HG03064 (cell line): ENCODE measurements at regions not wholly inside any gene's neighbourhood (a gene's known extent, or its start where the extent isn't known, plus 50 kb on each side); places are given as distances from the start of the nearest gene placed in this dataset.
"Not testable (repeated sequence)": the region's sequence is repeated elsewhere in the genome, so short reads cannot be mapped to it uniquely, and the experiment has no call there.

Source experiments
- ATAC-seq: cut with Tn5 transposase; IDR thresholded peaks from one replicate; pipeline ENCODE4 v1.9.1; 2021; ENCODE audit warnings: low read depth; ENCODE audit not compliant: unreplicated experiment

DNA sequence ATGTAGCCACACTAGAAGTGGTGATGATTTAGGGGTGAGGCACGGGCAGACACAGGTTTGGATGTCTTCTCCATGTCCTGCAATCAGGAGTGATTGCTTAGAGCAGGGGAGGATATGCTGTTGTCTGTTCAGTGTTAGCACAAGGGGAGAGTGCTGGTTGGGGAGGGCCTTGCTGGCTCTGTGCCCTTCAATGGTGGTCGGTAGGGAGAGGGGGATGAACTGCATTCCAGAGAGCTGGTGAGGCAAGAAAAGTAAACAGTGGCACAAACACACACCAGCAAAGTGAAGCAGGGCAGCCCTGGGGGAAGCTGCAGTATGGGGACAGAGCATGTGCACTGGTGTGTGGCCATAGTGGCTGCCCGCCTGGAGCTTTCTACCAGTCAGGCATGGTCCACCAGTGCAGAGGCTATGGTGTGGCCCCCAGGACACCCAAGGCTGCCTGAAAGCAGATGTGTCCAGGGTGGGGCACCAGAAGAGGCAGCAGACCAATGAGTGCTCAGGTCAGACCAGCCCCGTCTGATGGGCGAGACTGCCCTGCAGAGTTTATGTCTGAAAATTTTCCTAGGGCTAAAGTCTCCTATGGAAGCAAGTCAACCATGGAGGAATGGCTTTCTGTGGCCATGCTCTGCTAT lies 1676.9 kb downstream of the PCDH9 start:
- ATAC-seq, result no peak

DNA sequence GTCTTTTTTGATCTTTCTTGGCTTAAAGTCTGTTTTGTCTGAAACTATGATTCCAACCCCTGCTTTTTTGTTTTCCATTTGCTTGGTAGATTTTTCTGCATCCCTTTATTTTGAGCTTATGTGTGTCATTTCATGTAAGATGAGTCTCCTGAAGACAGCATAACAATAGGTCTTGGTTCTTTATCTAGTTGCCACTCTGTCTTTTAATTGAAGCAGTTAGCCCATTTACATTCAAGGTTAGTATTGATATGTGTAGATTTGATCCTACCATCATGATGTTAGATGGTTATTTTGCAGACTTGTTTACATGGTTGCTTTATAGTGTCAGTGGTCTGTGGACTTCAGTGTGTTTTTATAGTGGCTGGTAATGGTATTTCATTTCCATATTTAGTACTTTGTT lies 1678.9 kb downstream of the PCDH9 start:
- ATAC-seq, result no peak

DNA sequence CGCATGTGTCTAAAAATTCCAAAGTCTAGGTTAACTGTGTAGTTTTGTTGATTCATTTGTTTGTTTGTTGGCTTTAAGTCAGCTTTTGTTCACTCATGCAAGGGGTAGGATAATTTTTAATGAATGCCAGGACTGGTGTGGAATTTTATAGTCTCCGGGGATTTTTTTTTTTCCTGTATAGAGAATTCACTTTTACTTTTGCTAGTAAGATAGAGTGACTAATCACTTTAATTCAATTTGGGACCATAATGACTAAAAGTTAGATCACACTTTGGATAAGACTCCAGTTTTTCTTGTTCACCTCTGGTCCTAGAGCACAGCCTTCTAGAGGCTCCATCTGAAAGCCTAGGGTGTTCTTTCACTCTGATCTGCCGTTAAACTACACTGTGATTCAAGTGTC lies 1690.0 kb downstream of the PCDH9 start:
- no peak for ATAC-seq

DNA sequence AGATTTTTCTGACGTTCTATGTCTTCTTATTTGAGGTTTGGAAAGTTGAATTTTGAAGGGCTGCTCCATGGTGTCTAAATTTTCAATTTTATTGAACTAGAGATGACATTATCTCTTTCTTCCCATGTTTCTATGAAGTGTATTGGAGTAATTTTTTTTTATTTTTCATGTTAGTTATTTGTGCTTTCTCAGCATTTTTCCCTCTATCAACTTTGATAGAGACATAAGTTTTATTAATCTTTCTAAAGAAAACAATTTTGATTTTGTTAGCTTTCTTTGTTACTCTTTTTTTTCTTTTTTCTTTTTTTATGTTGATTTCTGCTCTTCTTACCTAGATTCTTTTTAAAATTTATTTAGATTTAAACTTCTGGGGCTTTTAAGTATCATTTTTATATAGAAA lies 1694.8 kb downstream of the PCDH9 start:
- ATAC-seq, result no peak

DNA sequence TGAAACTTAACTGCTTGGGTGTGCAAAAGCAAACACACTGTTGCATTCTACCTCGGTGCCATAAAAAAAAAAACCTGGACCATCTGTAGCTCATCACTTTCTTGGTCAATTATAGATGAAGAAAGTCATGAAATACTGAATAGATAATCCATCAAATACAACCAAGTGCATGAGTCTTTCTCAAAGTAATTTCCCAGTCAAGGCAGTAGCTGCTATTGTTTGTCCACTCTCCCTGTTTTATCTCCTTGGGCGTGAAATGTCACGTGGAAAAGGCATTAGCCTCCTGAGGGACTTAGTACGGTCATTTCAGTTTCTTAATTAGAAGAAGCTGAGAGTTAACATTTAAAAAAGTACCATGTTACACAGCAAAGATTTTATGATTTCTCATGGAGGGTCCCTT lies 1697.9 kb downstream of the PCDH9 start:
- no peak for ATAC-seq

DNA sequence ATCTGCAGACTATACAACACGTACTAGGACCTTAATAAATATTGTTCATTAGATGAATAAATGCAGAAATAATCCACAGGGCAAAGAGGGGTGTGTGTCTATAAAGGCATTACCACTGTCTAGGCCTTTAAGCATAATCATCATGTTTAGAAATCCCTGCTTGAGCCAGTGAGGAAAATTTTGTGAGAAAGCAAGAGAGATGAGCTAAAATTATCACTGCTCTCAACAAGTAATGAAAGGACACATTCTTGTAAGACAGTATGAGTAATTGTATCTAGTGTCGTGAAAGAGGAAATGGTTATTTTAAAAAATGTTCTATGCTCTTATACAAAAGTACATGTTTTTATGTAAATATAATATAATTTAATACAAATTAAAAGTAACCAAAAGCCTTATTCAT lies 1699.4 kb downstream of the PCDH9 start:
- no peak for ATAC-seq

DNA sequence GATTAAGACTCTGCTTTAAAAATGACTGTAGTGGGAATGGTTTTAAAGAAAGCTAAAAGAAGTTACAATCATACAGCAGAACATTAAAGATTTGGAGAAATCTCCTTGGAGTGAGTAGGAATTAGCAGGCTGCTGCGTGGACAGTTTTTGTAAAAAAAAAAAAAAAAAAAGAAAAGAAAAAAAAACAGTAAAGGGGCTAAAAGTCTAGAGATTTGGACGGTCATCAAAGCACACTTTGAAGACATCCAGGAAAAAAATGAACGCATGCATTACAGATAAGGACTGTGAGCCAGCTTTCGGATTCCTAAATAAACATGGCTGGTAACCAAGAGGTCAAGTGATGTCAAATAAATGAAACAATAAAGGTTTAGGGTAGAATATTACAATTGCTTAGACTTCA lies 1700.6 kb downstream of the PCDH9 start:
- ATAC-seq, result no peak

DNA sequence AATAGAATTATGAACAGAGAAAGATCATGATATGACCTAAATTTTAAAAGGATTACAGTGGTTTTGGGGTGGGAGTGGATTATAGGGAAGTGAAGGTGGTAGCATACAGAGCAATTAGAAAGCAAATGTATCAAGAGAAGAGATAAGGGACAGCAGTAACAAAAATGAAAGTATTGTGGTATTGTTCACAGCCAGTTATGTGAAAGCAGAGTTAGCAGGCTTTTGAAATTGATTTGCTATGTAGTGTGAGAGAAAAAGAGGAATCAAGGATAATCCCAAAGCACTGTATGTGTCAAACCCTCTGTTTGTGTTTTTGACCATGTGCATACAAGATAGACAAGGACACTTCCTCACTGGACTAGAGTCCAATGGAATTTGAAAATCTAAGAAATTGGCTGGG lies 1721.4 kb downstream of the PCDH9 start:
- no peak for ATAC-seq

DNA sequence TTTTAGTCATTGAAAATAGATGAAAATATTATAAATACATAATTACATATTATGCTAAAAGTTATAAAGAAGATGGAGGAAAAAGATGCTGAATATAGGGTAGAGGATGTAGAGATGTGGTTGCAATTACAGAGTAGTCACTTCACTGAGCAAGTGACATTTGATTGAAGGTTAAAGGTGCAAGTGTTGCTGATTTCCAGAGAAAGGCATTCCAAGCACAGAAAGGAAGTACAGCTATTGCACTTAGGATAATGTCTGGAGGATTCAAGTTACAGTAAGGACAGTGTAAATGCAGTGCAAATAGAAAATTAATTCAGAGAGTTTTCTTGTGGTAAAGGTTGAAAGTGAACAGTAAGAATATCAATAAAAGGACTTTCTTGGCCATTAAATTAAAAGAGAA lies 1721.8 kb downstream of the PCDH9 start:
- no peak for ATAC-seq

DNA sequence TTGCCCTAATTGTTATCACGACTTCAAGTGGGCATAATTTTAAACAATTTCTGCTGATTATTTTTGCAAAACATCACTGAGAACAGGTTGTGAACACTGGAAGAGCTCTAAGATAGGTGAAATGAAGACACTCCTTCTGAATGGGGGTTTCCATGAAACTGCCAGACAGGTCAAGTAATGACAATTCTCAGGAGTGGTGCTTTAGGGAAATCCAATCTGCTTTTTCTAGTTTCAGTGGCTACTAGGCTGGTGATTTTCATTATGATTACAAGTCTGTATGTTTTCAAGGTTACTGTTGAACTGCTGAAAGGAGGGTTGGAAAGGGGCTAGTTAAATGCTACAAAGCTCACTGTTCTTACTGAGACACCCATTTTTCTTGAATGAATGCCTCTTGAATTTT lies 1724.2 kb downstream of the PCDH9 start:
- ATAC-seq, result no peak

DNA sequence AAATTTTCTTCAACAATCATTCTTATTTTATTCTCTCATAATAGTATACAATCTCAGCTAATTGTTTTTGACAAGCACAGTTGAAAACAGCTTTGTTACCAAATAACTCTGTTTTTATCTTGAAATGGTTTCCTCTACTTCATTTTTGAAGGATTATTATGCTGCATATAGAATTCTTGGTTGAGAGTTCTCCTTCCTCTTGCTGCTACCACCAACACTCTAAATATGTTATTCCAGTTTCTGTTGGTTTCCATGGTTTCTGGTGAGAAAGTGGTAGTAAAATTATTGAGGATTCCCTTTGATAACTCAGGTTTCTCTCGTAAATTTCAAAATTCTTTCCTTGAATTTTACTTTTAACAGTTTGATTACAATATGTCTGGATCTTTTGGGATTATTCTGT lies 1725.9 kb downstream of the PCDH9 start:
- ATAC-seq, result no peak

DNA sequence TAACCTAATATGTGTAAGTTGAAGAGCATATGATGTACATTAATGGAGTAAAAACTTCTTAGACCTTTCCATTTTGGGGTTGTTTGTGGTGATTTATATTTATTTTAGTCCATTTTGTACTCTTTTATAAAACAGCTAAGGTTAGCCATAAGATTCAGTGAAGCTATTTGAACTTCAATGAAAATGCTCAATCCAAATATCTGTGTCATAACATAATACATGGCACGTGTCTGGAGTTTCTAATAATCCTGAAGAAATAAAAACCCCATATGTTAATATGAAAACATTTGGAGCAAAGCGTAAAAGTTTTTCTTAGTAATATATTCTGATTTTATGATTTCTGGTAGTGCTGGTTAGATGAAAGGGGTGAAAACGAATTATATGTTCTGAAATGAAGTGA lies 1729.7 kb downstream of the PCDH9 start:
- no peak for ATAC-seq

DNA sequence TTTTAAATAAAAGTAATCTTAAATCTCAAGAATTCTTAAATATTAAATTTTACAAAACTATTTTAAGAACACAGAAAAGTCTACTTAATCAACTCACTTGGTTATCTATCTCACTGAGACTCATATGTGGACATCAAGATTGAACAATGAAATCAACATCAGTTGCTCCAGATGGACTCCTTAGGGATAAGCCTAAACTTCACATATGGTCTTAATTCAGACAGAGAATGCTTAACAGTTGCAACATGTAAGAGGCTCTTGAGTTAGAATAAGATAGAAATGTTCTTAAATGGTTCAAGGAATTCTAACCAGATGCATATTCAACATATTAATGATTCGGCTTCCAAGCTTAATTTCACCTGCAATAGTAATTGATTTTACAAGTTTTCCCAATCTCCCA lies 1730.9 kb downstream of the PCDH9 start:
- ATAC-seq, result no peak

DNA sequence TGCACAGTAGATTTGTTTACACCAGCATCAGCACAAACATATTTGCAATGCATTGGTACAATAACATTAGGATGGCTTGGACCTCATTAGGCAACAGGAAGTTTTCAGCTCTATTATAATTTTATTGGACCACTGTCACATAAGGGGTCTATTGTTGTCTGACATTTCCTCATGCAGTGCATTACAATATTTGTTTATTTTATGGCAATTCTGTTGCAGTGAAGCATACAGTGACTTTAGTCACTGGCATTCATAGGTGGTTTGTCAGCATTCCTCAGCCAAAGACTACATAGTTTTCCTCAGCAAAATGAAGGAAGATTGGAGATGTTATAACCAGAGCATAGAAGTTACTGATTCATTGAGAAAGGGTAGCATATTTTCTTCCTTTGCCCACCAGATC lies 1732.9 kb downstream of the PCDH9 start:
- ATAC-seq, result no peak

DNA sequence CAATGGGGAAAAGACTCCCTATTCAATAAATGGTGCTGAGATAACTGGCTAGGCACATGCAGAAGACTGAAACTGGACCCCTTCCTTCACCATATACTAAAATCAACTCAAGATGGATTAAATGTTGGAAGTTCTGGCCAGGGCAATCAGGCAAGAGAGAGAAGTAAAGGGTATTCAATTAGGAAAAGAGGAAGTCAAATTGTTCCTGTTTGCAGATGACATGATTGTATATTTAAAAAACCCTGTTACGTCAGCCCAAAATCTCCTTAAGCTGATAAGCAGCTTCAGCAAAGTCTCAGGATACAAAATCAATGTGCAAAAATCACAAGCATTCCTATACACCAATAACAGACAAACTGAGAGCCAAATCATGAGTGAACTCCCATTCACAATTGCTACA lies 1739.4 kb downstream of the PCDH9 start:
- not testable (repeated sequence) for ATAC-seq

DNA sequence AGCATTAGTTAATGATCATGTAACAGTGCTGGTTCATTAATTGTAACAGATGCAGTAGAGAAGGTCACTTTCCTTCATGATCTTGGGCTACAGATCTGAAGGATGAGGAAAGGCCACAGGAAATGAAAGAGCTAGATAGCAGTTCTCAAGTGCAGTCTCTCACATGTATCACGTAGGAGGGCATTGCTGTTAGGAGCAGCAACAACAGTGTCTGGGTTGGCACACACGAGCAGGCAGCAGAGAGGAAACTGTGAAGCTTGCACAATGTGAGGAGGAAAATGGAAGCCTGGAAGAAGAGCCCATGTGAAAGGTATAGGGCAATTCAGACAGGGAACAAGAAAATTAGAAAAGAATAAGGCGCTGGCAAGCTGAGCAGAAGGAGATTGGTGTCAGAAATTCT lies 1741.5 kb downstream of the PCDH9 start:
- ATAC-seq, result no peak

DNA sequence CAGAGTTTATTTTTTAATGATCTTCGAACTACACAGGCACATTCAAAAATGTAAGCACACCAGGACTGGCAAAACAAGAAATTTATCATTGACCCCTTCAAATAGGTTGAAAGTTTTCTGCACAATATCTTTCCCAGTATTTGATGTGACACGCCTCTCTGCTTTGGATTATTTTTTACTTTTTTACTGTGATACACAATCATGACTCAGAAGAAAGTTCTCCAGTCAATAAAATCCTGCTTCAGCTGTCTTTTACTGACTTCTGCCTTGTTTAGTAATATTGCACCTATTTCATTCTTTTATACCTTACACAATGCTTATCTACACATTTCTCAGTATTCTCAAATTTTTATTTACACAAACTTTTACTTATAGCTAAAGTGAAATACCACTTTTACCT lies 1750.4 kb downstream of the PCDH9 start:
- no peak for ATAC-seq

DNA sequence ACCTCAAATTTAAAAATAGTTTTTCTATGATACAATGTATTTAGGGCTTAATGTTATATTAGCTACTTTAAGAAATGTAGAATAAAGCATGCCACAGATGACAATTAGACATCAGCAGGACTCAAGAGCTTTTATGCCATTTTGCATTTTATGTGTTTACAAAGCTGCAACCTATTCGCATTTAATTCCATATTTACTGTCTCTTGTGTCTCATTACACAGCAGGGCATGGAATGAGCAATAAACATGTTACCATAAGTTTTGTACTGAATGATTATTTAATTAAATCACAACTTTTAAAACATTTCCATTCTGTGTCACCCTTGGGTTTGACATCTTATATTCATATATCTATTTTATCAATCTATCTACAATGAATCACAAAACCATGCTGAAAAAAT lies 1756.9 kb downstream of the PCDH9 start:
- no peak for ATAC-seq

DNA sequence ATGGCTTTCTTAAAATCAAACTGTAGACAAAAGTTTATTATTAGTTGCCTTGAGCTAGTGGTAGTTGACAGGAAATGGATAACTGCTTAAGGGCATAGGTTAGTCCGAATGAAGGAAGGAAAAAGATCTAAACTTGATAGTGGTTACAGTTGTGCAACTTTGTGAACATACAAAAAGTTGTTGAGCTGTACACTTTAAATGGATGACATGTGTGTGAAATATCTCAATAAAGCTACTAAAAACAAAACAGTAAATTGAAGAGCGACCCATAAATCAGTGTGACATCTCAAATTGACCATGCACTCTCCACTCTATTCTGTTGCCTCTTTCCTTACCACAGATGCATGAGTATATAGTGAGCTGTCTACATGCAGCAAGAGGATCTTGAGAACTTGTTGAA lies 1757.8 kb downstream of the PCDH9 start:
- no peak for ATAC-seq

DNA sequence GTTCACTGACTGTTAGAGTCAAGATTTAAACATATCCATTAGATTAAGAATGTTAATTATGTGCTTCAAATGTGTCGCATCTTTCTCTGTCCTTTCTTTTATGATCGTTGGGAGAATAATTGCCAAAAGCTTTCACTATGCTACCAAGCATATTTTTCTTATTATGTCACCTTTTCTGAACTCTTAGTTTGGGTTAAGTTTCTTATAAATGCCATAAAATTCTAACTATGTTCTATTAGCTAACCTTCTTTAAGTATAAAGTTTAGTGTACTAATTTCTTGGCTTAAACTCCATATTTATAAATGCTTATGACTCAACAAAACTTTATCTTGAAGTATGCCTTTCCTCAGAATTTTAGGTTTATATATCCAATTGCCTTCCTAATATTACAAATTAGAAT lies 1759.4 kb downstream of the PCDH9 start:
- ATAC-seq, result no peak

DNA sequence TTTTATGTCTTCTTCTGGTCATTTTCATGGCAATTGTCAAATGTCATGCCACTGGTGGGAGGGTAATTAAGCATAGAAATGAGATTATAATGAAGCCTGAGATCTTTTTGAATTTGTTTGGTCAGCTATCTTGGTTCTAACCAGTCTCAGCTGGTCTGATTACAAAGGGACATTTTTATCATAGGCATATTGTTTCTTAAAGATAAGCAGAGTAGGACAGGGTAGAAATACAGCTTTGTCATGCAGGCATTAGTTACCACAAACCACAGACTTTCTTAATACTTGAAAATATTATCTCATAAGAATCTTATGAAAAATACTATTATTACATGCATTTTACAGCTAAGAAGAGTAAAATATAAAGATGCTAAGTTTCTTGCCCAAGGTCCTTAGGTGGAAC lies 1761.5 kb downstream of the PCDH9 start:
- no peak for ATAC-seq

DNA sequence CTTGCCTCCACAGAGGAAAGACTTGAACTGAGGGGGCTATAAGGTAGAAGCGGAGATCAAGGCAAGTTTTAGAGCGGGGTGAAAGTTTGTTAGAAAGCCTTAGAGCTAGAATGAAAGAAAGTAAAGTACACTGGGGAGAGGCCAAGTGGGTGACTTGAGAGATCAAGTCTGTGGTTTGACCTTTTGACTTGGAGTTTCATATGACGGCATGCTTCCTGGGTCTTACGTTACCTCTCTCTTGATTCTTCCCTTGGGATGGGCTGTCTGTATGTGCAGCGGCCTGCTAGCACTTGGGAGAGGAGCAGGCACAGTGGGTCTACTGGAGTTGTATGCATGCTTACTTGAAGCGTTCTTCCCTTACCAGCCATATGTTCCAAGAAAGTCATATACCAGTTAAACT lies 1768.5 kb downstream of the PCDH9 start:
- no peak for ATAC-seq

DNA sequence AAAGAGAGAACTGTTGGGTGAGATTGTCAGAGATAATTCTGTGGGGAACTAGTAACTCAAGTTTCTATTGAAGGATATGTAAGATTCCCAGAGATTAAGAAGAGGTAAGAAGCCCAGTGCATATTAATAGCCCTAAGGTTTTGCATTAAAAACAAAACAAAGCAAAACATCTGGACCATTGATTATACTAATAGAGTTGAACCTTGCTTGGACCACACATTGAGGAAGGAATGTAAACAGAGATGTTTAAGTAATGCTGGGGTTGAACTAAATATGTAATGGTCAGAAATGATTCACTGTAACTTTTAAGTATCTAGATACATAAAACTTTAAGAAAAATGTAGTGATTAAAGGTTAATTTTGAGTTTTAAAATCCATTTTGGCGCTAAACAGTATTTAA lies 1770.0 kb downstream of the PCDH9 start:
- ATAC-seq, result no peak
